ENCODE measurements at regions not wholly inside any gene's neighbourhood (a gene's known extent, or its start where the extent isn't known, plus 50 kb on each side); places are given as distances from the start of the nearest gene placed in this dataset.
"Not testable (repeated sequence)": the region's sequence is repeated elsewhere in the genome, so short reads cannot be mapped to it uniquely, and the experiment has no call there.

DNA sequence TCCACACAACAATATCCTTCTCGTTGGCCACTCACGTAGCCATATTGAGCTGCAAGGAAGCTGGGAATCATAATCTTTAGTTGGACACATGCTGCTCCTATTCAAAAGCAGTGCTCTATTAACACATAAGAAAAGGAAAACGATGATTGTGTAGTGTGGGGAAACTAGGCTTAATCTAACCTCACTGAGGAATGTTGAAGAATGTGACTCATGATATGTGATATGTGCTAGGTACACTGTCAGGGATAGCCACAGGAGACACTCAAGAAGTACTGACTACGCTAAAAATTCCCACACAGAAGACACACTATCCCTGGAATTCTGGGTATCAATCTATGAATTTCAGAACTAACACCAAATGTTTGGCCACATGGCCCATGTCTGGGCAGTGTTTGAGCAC, 328.1 kb upstream of the KLHL29 start:
- TF ChIP-seq, protein P1, sequence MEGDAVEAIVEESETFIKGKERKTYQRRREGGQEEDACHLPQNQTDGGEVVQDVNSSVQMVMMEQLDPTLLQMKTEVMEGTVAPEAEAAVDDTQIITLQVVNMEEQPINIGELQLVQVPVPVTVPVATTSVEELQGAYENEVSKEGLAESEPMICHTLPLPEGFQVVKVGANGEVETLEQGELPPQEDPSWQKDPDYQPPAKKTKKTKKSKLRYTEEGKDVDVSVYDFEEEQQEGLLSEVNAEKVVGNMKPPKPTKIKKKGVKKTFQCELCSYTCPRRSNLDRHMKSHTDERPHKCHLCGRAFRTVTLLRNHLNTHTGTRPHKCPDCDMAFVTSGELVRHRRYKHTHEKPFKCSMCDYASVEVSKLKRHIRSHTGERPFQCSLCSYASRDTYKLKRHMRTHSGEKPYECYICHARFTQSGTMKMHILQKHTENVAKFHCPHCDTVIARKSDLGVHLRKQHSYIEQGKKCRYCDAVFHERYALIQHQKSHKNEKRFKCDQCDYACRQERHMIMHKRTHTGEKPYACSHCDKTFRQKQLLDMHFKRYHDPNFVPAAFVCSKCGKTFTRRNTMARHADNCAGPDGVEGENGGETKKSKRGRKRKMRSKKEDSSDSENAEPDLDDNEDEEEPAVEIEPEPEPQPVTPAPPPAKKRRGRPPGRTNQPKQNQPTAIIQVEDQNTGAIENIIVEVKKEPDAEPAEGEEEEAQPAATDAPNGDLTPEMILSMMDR (IDR thresholded peaks at IDR 0.05): not testable (repeated sequence)
- not testable (repeated sequence) for TF ChIP-seq BHLHE40 (IDR thresholded peaks at IDR 0.05; ENCODE audit: low read depth, low read length); SMC3 (IDR thresholded peaks at IDR 0.05); POLR2A (IDR thresholded peaks at IDR 0.05; ENCODE audit: low read length); MAFK (IDR thresholded peaks at IDR 0.05; ENCODE audit: partially characterized antibody); HDAC2 (IDR thresholded peaks at IDR 0.05)
- TF ChIP-seq, protein P2, sequence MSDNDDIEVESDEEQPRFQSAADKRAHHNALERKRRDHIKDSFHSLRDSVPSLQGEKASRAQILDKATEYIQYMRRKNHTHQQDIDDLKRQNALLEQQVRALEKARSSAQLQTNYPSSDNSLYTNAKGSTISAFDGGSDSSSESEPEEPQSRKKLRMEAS (IDR thresholded peaks at IDR 0.05): not testable (repeated sequence)
- TF ChIP-seq, protein P3, sequence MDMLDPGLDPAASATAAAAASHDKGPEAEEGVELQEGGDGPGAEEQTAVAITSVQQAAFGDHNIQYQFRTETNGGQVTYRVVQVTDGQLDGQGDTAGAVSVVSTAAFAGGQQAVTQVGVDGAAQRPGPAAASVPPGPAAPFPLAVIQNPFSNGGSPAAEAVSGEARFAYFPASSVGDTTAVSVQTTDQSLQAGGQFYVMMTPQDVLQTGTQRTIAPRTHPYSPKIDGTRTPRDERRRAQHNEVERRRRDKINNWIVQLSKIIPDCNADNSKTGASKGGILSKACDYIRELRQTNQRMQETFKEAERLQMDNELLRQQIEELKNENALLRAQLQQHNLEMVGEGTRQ (IDR thresholded peaks at IDR 0.05): not testable (repeated sequence)
